ENCODE measurements at regions not wholly inside any gene's neighbourhood (a gene's known extent, or its start where the extent isn't known, plus 50 kb on each side); places are given as distances from the start of the nearest gene placed in this dataset.
"Not testable (repeated sequence)": the region's sequence is repeated elsewhere in the genome, so short reads cannot be mapped to it uniquely, and the experiment has no call there.

GRCh38 chr7:356691-357462 is 66.9 kb downstream of the FOXL3 start:
- no peak for DNase-seq

GRCh38 chr7:357531-358209 is 67.7 kb downstream of the FOXL3 start:
- DNase-seq = no peak

- DNase-seq = no peak
Measured at GRCh38 chr7:358352-358751, 68.4 kb downstream of the FOXL3 start.

GRCh38 chr7:359226-359765 is 69.3 kb downstream of the FOXL3 start:
- DNase-seq = no peak

GRCh38 chr7:359766-360361 is 69.9 kb downstream of the FOXL3 start:
- no peak for DNase-seq

- DNase-seq = no peak
Measured at GRCh38 chr7:360454-361100, 70.6 kb downstream of the FOXL3 start.

- DNase-seq = not testable (repeated sequence)
Measured at GRCh38 chr7:361182-361581, 71.2 kb downstream of the FOXL3 start.

- no peak for DNase-seq
Measured at GRCh38 chr7:361680-362401, 71.9 kb downstream of the FOXL3 start.

GRCh38 chr7:362402-363096 is 72.6 kb downstream of the FOXL3 start:
- no peak for DNase-seq

- no peak for DNase-seq
Measured at GRCh38 chr7:363626-364025, 73.7 kb downstream of the FOXL3 start.

- DNase-seq = no peak
Measured at GRCh38 chr7:364536-364935, 74.6 kb downstream of the FOXL3 start.

- DNase-seq = no peak
Measured at GRCh38 chr7:365593-365992, 75.6 kb downstream of the FOXL3 start.

- DNase-seq = no peak
Measured at GRCh38 chr7:366161-366803, 76.3 kb downstream of the FOXL3 start.

GRCh38 chr7:367351-367901 is 77.5 kb downstream of the FOXL3 start:
- no peak for DNase-seq

- no peak for DNase-seq
Measured at GRCh38 chr7:368651-369475, 78.9 kb downstream of the FOXL3 start.

- DNase-seq = no peak
Measured at GRCh38 chr7:369476-370258, 79.7 kb downstream of the FOXL3 start.

- DNase-seq = no peak
Measured at GRCh38 chr7:370259-370625, 80.3 kb downstream of the FOXL3 start.

GRCh38 chr7:370775-371118 is 80.8 kb downstream of the FOXL3 start:
- DNase-seq = no peak

- no peak for DNase-seq
Measured at GRCh38 chr7:371119-371778, 81.3 kb downstream of the FOXL3 start.

Measured in DMS 273 treated with DMSO at 0.1 percent for 48 hours (cell line).